Activated CD4-positive, alpha-beta T cell treated with anti-CD3 and anti-CD28 coated beads for 48 hours (primary cell): ENCODE measurements at regions not wholly inside any gene's neighbourhood (a gene's known extent, or its start where the extent isn't known, plus 50 kb on each side); places are given as distances from the start of the nearest gene placed in this dataset.

Source experiments
- DNase-seq: peaks from one replicate; pipeline ENCODE4 v3.0.0-alpha.2; 2020

DNA sequence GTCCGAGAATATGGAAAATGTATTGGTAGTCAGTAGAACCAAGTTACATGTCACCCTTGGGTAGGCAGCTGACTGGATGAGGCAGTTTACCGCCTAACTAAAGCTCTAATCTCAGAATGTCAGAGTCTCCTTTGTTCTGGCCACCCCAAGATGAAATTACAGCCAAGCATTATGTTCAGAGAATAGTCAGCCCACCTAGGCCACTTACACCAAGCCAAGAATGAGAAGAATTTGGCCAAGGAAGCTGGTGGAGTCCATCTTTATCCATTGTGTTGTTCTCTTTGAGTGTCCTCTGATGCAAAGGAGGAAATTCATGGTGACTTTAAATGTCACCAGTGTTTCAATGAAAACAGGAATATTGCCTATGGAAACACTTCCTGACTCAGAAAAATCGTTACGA is 275.1 kb upstream of the MAP3K1 start:
- no peak for DNase-seq

DNA sequence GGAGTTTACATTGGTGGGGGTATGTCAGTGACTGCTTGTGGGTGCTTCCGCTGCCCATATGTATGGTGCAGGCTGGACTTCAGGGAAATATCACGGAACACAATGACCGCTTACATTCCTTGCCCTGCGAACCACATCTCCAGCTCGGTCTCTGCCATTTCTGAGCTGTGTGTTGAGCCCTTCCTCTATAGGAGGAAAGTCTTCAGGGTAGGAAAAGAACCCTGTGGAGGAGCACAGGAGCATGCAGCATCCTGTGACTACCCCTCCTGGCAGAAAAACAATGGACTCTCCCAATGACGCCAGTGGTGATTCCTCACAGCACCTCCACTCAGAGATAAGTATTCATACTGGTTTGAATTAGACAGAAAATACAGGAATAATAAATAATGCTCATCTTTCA is 276.8 kb upstream of the MAP3K1 start:
- no peak for DNase-seq

DNA sequence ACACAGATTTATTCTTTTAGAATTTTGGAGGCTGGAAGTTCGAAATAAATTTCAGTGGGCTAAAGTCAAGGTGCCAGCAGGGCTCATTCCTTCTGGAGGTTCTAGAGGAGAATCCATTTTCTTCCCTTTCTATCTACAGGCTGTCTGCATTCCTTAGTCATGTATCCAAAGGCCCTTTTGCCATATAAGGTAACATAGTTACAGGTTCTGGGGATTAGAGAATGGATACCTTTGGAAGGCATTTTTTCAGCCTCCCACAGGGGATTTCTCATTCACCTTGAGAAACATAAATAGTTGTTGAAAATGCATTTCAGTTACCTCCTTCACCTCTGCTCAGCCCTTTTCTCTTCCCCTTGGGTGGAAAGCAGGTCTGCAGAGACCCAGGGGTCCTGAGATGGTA is 280.0 kb upstream of the MAP3K1 start:
- no peak for DNase-seq

DNA sequence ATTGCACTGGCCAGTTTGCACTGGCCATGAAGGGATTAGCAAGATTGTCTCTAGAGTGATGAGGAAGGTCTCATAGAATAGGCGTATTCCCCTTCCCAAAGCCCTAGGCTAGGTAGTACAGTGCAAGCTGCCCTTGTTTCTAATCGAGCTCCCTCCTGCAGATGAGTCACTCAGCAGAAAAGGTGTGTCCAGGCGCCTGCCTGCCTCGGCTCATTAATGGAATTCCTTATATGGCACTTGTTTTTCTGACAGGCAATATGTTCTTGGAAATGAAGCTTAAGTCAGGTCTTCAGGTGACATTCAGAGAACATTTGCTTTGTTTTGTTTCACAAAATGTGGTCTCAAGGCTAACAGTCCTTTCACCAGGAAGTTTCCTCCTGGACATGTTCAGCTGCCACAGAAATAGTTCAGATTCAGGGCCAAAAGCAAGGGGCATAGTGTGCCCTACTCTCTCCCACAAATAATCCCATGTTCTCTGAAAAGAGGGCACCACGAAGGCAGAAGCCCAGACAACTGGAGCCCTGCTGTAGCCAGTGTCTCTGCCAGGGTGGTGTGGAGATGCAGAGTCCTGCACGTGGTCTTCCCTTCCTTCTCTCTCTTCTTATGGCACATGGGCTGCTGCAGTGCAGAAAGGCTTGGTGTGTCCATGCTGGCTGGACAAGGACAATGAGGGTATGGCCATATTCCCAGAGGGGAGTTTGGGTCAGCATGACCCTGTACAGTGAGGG is 281.1 kb upstream of the MAP3K1 start:
- peak; percentile 22 for DNase-seq

DNA sequence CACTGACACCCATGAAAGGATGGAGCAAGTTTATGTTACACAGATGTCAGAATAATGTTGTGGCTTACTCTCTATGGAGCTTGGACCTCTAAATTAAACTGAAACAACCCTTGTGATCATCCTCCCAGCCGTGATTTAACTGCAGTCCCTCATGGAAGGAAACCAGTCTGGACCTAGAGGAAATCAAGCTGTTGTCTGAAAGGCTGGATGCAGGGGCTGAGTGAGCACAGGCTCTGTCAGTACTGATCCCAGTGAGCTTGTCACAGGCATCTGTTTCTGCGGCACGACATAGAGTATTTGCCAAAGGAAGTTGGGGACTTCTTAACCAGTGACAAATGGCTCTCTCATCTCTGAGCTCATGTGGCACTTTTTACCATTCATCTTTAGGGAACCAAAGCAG is 282.9 kb upstream of the MAP3K1 start:
- no peak for DNase-seq

DNA sequence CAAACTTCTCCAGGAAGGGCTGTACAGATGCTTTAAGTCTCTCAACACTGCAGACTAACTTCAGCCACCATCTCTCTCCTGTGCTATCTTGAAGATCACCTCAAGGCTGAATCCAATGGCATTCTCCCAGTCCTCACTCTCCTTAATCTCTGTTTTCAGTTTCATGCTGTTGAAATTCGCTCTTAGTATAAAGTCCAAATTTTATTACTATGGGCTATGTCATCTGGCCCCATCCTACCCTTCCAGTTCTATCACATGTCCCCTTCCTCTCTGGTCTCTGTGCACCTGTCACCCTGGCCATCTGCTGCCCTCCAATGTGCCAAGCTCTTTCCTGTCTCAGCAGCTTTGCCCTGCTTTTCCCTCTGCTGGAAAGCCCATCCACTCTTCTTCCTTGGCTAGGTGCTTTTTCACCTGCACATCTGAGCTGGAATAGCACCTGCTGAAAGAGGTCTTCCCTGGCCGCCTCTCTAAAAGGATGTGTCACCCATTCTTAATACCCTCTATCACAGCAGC is 284.7 kb upstream of the MAP3K1 start:
- DNase-seq = no peak

DNA sequence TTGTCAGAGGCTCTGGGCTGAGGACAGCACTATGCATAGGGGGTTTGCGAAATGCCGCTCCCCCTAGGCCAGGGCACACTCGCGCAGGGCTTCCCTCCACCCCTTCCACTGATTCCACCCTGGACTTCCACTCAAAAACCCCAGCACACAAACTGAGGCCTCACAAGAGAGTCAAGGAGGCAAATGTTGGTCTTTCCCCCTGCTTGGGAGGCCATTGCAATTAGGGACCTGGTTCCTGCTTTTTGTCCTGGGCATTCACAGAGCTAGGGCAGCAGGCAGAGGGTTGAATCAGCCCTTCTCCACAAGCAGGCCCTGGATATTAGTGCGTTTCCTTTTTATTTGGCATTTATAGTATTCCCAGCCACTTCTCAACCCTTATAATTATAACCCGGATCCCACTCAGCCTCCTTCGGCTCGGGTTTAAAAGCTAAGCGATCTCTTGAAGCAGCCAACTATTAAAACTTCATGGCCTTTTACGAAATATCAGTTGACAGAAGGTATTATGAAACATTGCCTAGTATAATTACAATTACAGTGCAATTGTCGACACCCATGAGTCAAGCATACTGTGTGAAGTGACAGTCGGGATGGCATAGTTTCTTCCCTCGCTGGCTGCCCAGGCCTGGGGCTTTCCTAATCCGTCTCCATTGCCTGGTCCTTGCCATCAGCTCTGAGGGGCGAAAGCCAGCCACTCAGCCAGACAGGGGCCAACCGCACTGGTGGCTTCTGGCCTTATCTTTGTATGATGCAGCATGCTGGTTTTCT is 285.5 kb upstream of the MAP3K1 start:
- no peak for DNase-seq

DNA sequence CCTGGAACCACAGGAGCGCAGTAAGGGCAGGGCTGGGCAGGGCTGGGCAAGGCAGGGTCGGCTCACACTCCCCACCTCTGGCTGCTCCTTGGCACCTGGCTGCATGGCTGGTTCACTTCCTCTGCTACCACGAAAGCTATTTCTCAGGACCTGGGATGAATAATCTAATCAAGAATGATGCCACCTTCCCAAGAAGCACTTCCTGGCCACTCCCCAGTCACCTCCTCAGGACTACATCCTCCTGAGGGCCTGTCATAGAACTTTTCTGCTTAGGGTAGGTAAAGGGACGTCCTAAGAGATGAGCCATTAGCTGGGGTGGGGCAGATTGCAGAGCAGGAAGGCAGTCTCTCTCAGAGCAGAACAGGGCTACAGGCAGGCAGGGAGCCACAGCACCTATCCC is 288.2 kb upstream of the MAP3K1 start:
- DNase-seq = no peak

DNA sequence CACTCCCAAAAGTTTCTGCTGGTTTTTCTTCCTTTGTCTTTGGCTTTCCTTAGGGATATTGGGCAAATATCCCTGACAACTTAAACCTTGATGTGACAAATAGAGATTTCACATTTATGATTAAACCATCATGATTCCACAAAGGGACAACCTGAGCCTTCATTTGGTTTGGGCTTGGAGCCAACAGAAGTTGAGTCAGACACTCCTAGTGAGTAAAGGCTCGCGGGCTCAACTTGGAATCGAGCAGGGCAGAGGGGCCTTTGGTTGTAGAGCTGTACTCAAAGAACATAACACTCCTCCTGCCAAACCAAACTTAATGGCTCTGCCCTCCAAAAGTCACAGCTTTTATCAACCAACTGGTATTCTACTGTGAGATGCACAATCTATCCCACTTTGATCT is 290.2 kb upstream of the MAP3K1 start:
- DNase-seq = peak; percentile 12

DNA sequence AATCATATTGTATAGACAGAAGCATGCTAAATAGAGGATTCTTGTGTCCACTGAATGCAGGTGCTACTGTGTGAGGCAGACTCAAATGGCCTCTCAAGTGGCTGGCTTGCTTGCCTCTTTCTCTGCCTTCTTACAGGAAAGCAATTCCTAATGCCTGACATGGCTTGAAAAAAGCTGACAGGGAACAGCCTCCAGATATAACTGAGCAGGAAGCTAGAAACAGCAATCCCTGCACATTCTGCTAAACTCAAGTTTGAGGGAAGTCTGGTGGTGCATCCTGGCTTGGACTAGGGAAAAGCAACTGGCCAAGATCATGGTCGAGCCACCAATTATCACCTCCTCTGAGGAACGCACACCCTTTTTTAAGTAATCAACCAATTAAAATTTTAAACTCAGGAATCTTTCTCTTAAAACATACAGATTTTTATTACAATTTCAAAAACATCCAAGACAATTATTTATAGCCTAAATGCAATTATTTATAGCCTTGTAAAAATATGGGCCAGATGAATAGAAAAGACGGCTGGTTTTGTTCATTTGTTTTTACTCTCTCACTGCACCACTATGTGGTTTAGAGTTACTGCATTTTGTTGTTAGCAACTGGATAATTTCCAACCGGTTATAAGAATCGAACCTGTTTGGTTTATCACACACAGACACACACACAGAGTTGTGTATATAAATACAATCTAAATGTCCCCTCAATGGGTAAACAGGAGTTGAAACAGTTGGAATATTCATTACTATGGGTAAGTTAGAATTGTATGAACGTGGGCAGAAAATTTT is 290.9 kb upstream of the ANKRD55 start:
- DNase-seq = no peak

DNA sequence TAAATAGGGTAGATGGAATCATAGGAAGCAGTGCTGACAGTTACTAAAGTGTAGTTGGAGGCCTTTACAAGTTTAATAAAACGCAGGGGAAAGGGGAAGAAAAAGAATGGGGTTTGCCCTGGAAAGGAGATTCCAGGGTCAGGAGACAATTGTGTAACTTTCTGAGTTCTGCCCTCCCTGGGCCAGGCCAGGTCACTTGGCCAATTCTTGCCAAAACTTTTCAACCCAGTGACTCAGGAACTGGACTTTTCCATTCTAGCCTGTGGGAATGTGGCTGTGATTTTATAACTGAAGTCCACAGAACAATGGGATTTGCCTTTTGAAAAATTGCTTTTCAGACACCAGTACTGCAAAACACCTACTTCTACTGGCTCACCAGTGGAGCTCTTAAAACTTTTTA is 289.8 kb upstream of the ANKRD55 start:
- no peak for DNase-seq

DNA sequence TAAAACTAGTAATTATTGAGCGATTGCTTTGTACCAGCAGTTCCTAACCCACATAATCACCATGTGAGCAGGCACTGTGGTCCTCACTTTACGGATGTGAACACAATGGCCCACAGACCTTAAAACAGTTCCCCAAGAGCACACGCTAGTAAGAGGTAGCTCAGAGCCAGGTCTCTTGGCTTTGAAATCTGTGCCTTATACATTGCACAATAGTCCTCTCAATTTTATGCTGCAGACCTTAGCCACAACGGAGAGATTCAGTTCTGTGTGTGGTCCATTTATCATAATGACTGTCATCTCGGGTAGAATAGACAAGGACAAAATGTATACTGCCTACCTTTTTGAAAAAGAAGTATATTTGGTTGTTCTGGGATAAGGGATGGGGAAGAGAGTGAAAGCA is 289.0 kb upstream of the ANKRD55 start:
- DNase-seq = no peak

DNA sequence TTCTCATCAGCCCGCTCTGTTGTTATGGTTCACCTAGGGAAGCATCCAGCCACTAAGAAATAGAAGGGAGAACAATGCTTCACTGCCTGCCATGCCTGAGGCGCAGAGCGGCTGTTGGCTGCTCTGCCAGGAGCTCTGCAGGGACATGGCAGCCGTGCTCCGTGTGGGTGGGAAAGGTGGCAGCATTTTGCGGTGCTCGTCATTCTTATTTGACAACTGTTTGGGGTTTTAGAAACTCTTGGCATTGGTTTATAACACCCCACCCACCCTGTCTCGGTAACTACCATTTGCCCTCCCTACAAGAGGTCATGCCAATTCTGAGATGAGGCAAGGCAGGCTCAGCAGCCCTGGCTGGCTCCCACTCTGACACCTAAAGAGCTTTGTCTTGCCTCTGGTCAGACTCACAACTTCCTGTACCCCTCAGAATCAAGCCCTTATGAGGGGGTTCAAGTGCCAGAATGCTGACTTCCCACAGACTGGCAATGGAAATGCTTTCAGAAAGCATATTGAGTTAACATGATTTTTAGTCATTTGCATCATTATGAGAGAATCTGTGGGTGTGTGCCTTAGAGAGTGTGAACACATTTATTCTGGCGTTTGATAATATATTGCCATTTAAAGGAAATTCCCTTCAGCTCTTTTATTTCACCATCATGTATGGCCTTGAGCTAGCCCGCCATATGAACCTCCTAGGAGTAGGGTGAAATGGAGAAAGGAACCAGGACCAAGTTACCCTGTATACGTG is 288.0 kb upstream of the ANKRD55 start:
- no peak for DNase-seq

DNA sequence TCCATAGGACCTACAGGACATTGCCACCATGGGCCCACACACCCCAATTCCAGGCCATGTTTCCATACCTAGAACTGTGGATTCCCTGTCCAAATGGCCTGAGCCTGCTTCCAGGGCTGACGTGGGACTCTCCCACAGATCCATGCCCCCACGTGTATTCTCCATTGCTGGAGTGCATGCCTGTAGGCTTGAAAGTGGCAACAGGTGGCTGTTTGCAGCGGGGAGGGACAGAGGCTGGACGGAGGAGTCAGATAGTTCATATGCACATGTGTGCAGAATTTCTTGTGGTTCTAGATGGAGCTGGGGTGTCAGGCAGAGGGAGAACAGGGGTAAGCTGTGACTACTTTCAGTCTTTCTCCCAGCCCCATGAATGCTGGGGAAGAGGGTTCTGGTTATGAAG is 285.7 kb upstream of the ANKRD55 start:
- DNase-seq = no peak

DNA sequence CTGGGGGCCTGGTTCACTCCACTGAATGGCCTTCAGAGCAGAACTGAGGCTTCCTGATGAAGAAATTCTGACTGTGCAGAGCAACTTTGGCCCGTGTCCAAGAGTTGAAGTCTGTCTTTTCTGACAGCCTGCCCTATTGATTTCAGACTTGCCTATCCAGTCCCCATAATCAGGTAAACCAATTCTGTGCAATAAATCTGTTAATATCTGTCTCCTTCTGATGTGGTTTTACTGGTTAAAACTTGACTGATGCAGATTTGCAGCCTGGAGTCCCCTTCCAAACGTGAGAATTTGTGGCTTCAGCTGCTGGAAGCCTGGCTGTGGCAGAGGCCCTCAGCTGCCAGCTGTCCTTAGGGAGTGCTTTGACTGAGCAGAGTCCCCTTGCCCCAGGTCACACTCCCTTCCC is 283.9 kb upstream of the ANKRD55 start:
- DNase-seq = peak; percentile 8

DNA sequence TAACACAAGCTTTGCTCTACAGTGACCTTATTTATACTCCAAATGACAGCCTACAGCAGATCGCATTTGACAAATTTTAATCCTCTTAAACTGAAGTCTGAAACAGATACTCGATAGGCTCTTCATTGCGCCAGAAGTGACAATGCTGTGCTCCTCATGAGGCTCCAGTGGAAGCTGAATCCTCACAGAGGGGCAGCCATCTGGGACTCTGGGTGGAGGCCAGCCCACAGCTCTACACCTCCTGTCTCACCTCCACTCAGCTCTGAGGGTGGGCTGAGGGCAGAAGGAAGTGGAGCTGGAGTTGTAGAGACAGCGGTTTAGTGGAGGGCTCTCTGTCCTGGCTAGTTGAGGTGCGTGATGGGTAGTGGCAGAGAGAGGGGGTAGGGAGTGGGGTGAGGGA is 283.3 kb upstream of the ANKRD55 start:
- no peak for DNase-seq

DNA sequence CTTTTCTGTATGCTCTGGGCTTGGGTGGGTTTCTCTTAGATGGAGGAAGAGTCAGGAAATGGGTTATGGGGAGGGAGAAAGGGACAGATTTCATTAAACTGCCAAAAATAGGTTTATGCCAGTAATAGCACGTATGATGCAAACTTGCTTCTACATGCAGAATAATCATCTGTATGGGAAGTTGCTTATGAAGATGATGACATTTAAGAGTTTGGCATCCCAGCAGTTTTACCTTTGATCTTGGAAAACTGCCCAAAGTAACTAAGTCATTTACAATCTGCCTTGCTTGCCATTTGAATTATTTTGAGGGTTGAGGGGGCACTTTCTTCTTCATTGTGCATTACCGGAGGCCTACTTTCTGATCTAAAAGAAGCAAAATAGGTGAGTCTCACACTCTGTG is 282.9 kb upstream of the ANKRD55 start:
- no peak for DNase-seq

DNA sequence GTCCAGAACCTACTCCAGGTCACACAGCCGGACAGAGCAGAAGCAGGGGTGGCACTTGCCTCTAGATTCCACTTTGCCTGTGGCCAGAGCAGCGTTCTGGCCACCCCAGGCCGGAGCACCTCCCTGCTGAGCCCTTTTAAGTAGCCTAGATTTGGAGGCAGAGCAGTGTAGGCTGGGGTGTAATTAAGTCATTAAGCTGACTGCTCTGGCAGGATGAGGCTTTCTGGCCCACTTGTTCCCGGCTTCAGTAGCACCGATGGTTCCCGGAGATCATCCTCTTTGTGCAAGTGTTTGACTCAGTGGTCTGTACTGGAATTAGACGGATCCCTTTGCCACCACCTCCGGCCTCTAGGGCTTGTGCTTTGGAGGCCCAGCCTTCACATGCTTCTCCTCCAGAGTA is 281.9 kb upstream of the ANKRD55 start:
- no peak for DNase-seq

DNA sequence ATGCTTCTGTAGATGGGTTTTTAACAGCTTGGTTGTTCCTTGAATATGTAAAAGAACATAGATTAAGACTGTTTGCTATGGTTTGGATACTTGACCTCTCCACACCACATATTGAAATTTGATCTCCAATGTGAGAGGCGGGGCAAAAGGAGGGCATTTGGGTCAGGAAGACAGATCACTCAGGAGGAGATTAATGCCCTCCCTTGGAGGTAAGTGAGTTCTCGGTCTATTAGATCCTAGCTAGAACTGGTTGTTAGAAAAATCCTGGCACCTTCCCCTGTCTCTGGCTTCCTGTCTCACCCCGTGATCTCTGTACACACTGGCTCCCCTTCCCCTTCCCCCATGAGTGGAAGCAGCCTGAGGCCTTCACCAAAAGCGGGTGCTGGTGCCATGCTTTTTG is 281.1 kb upstream of the ANKRD55 start:
- no peak for DNase-seq

DNA sequence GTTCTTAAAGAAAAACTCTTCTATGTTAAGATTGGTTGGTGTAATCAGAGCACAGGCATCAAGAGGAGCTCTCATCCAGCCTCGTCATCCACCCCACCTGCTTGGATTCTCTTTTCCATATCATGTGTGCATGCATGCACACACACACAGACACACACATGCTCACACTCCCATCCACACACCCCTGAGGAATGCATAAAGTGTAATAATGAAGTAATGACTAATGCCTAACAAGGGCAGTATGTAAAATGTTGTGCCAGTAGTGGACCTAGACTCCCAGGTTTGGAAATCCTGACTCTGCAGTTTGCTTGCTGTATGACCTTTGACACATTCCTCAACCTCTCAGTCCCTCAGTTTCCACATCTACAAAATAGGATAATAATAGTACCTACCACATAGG is 280.0 kb upstream of the ANKRD55 start:
- no peak for DNase-seq

DNA sequence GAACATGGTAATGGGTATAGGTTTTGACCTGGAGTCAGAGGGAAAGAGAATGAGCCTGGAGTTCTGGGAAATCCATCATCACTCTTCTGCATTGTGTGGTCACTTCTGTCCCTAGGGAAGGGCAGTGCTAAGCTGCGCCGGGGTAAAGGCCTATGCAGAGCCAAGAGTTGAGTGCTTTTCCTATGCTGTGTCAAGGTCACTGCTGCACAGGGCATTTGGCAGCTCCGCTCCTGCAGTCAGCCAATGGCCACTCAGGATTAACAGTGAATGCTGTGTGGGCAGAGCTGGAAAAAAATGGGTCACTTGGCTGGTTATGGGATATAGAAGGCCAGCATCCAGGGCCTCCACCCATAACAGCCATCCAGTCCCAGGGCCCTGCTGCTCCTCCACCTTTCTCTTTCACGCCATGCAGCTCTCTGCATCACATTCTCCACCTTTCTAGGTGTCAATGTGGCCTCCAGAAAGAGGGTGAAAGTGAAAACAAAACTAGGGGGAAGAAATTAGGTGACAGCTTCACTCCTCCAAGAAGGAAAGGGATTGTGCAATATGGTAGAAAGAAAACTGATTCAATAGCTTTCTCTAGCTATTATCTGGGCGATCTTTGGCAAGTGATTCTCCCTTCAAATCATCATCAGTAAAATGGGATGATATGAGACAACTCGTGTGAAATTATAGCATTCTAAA is 279.3 kb upstream of the ANKRD55 start:
- peak; percentile 15 for DNase-seq

DNA sequence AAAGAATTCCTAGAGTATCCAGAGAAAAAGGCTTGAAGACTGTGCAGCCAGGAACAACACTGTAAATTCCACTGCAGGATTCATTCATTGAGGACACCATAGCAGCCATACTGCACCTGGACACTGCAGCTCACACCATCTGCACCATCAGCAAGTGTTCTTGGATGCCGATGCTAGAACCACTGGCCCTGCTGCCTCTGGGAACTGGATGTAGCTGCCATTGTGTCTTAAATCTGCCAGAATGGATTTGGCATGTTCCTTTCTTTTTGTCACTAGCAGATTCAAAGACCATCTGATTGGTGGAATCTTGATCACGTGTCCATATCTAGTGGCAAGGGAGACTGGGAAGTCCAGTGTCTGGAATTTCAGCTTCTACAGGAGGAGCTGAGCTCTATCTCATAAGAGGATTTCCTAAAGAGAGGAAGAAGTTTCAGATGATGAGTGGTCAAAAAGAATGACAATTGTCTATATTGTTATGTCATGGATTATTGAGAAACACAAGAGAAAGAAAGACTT is 278.3 kb upstream of the ANKRD55 start:
- DNase-seq = no peak
